B cell (primary cell): ENCODE measurements at regions not wholly inside any gene's neighbourhood (a gene's known extent, or its start where the extent isn't known, plus 50 kb on each side); places are given as distances from the start of the nearest gene placed in this dataset.
"Not testable (repeated sequence)": the region's sequence is repeated elsewhere in the genome, so short reads cannot be mapped to it uniquely, and the experiment has no call there.

Experiments used
- CTCF ChIP-seq: fragments of 200-600 bp; IDR thresholded peaks from one replicate; pipeline ENCODE4 v1.8.0; 2022; ENCODE audit warnings: antibody characterized with exemption, mild to moderate bottlenecking
- EZH2 ChIP-seq: IDR thresholded peaks from 2 replicates; pipeline ENCODE4 v1.6.1; 2012; ENCODE audit warnings: borderline replicate concordance, low read depth, mild to moderate bottlenecking, moderate library complexity, low read length; ENCODE audit not compliant: insufficient read depth, poor library complexity, severe bottlenecking

GRCh38 chr9:67800170-67800569, 58.6 kb upstream of the ANKRD20A1 start:
- not testable (repeated sequence) for TF ChIP-seq CTCF, EZH2
